Muscle of leg (tissue), 3 donors: ENCODE measurements at regions not wholly inside any gene's neighbourhood (a gene's known extent, or its start where the extent isn't known, plus 50 kb on each side); places are given as distances from the start of the nearest gene placed in this dataset.

Experiments
- DNase-seq: peaks from one replicate; pipeline ENCODE4 v3.0.0; 2013
- H3K27ac ChIP-seq: one replicate; pipeline ENCODE4 v1.5.1; 2013; ENCODE audit warnings: mild to moderate bottlenecking, low read length, control low read depth
- H3K27me3 ChIP-seq: one replicate; pipeline ENCODE4 v1.6.1; 2013; ENCODE audit warnings: low read length; ENCODE audit not compliant: control insufficient read depth, insufficient read depth
- H3K36me3 ChIP-seq: one replicate; pipeline ENCODE4 v1.6.1; 2013; ENCODE audit warnings: low read length; ENCODE audit not compliant: control insufficient read depth, insufficient read depth
- H3K4me1 ChIP-seq: one replicate; pipeline ENCODE4 v1.6.1; 2013; ENCODE audit warnings: low read length; ENCODE audit not compliant: control insufficient read depth, insufficient read depth
- H3K4me3 ChIP-seq: one replicate; pipeline ENCODE4 v1.5.1; 2013; ENCODE audit warnings: low read length, control low read depth
- H3K9me3 ChIP-seq: replicated peaks from 2 replicates; pipeline ENCODE4 v1.6.1; 2013; ENCODE audit warnings: low read depth, low read length; ENCODE audit not compliant: control insufficient read depth
- WGBS: methylation state at CpG from one replicate; pipeline ENCODE4 v1.1.5; 2013; ENCODE audit warnings: missing lambda C conversion rate; ENCODE audit not compliant: insufficient coverage; 5-methylcytosine and 5-hydroxymethylcytosine counted together

GRCh38 chr4:155604718-155605626, 61.7 kb upstream of the GUCY1A1 start:
- H3K4me1 ChIP-seq = peaks cover 3% of the 10 kb centered on the region
- H3K9me3 ChIP-seq = no peaks in the 10 kb centered on the region
- no CpG with 5 or more reads among the region's 4 CpGs for WGBS
- DNase-seq = no peak
- no peaks in the 10 kb centered on the region for H3K36me3 ChIP-seq
- no peak overlapping the region for H3K27ac ChIP-seq
- H3K27me3 ChIP-seq = no peaks in the 10 kb centered on the region
- H3K4me3 ChIP-seq = no peak overlapping the region

- H3K9me3 ChIP-seq = no peaks in the 10 kb centered on the region
- H3K27ac ChIP-seq = no peak overlapping the region
- peaks cover under 1% of the 10 kb centered on the region for H3K4me1 ChIP-seq
- no peak overlapping the region for H3K4me3 ChIP-seq
- WGBS = 94% methylated on average over 2 of the region's 6 CpGs
- no peaks in the 10 kb centered on the region for H3K36me3 ChIP-seq
- H3K27me3 ChIP-seq = no peaks in the 10 kb centered on the region
- no peak for DNase-seq
Measured at GRCh38 chr4:155603360-155603891, 63.2 kb upstream of the GUCY1A1 start.

GRCh38 chr4:155602351-155603140, 64.1 kb upstream of the GUCY1A1 start:
- Histone ChIP-seq H3K9me3 (no peaks in the 10 kb centered on the region), H3K27ac (no peak overlapping the region), H3K4me3 (no peak overlapping the region), H3K27me3 (no peaks in the 10 kb centered on the region), H3K4me1 (no peaks in the 10 kb centered on the region), H3K36me3 (no peaks in the 10 kb centered on the region)
- DNase-seq = no peak
- WGBS = no CpG with 5 or more reads among the region's 3 CpGs

GRCh38 chr4:155600244-155600643, 66.4 kb upstream of the GUCY1A1 start:
- Histone ChIP-seq H3K4me3 (no peak overlapping the region), H3K27ac (no peak overlapping the region), H3K36me3 (no peaks in the 10 kb centered on the region), H3K9me3 (no peaks in the 10 kb centered on the region), H3K4me1 (no peaks in the 10 kb centered on the region), H3K27me3 (no peaks in the 10 kb centered on the region)
- no peak for DNase-seq
- no CpG with 5 or more reads among the region's 5 CpGs for WGBS

- Histone ChIP-seq H3K9me3 (no peaks in the 10 kb centered on the region), H3K4me1 (no peaks in the 10 kb centered on the region), H3K4me3 (no peak overlapping the region), H3K27ac (no peak overlapping the region), H3K36me3 (no peaks in the 10 kb centered on the region), H3K27me3 (no peaks in the 10 kb centered on the region)
- DNase-seq = no peak
Measured at GRCh38 chr4:155599596-155599995, 67.1 kb upstream of the GUCY1A1 start.

GRCh38 chr4:155599085-155599484, 67.6 kb upstream of the GUCY1A1 start:
- WGBS = no CpG with 5 or more reads among the region's 6 CpGs
- H3K27ac ChIP-seq = no peak overlapping the region
- DNase-seq = no peak
- no peaks in the 10 kb centered on the region for H3K27me3 ChIP-seq
- no peaks in the 10 kb centered on the region for H3K4me1 ChIP-seq
- H3K36me3 ChIP-seq = no peaks in the 10 kb centered on the region
- no peaks in the 10 kb centered on the region for H3K9me3 ChIP-seq
- H3K4me3 ChIP-seq = no peak overlapping the region

- H3K4me1 ChIP-seq = no peaks in the 10 kb centered on the region
Measured at GRCh38 chr4:155597933-155598451, 68.7 kb upstream of the GUCY1A1 start.

GRCh38 chr4:155597281-155597680, 69.4 kb upstream of the GUCY1A1 start:
- WGBS = no CpG with 5 or more reads among the region's 1 CpG

More at GRCh38 chr4:155597933-155598451, 68.7 kb upstream of the GUCY1A1 start:
- Histone ChIP-seq H3K9me3 (no peaks in the 10 kb centered on the region), H3K36me3 (no peaks in the 10 kb centered on the region), H3K27ac (no peak overlapping the region), H3K4me3 (no peak overlapping the region), H3K27me3 (no peaks in the 10 kb centered on the region)
- WGBS = no CpG with 5 or more reads among the region's 3 CpGs
- DNase-seq = no peak

GRCh38 chr4:155593793-155594192, 72.9 kb upstream of the GUCY1A1 start:
- no peaks in the 10 kb centered on the region for H3K36me3 ChIP-seq
- 89% methylated on average over 10 of the region's 13 CpGs for WGBS
- no peak overlapping the region for H3K27ac ChIP-seq
- no peaks in the 10 kb centered on the region for H3K9me3 ChIP-seq
- no peak for DNase-seq
- H3K4me3 ChIP-seq = no peak overlapping the region
- no peaks in the 10 kb centered on the region for H3K27me3 ChIP-seq
- H3K4me1 ChIP-seq = peaks cover 4% of the 10 kb centered on the region

More at GRCh38 chr4:155597281-155597680, 69.4 kb upstream of the GUCY1A1 start:
- no peaks in the 10 kb centered on the region for H3K36me3 ChIP-seq
- H3K4me1 ChIP-seq = no peaks in the 10 kb centered on the region
- H3K27ac ChIP-seq = no peak overlapping the region
- H3K9me3 ChIP-seq = no peaks in the 10 kb centered on the region
- DNase-seq = no peak
- H3K27me3 ChIP-seq = no peaks in the 10 kb centered on the region
- H3K4me3 ChIP-seq = no peak overlapping the region

GRCh38 chr4:155592938-155593297, 73.7 kb upstream of the GUCY1A1 start:
- WGBS = no CpG with 5 or more reads among the region's 1 CpG
- no peak for DNase-seq
- H3K36me3 ChIP-seq = no peaks in the 10 kb centered on the region
- peak overlapping the region; percentile 21 for H3K27ac ChIP-seq
- H3K4me3 ChIP-seq = no peak overlapping the region
- peaks cover 4% of the 10 kb centered on the region for H3K4me1 ChIP-seq
- no peaks in the 10 kb centered on the region for H3K9me3 ChIP-seq
- no peaks in the 10 kb centered on the region for H3K27me3 ChIP-seq
